Breast epithelium (tissue), 3 donors: ENCODE measurements at regions not wholly inside any gene's neighbourhood (a gene's known extent, or its start where the extent isn't known, plus 50 kb on each side); places are given as distances from the start of the nearest gene placed in this dataset.

Experiments used
- POLR2A ChIP-seq: fragments of 450-650 bp; IDR thresholded peaks from one replicate; pipeline ENCODE4 v1.6.1; 2016; ENCODE audit warnings: antibody characterized with exemption, mild to moderate bottlenecking, moderate library complexity
- POLR2AphosphoS5 ChIP-seq, 3 donors: sonication (generic); formaldehyde crosslinking; IDR thresholded peaks; one replicate each; pipeline ENCODE4 v1.6.1; 2017; ENCODE audit warnings: antibody characterized with exemption in 3 of 3
- TF ChIP-seq, protein P1 (sequence below), 3 donors: fragments of 450-650 bp; IDR thresholded peaks; one replicate each; pipeline ENCODE4 v1.5.1; 2016 to 2017; ENCODE audit warnings: antibody characterized with exemption in 3 of 3, mild to moderate bottlenecking in 3 of 3, moderate library complexity in 3 of 3

DNA sequence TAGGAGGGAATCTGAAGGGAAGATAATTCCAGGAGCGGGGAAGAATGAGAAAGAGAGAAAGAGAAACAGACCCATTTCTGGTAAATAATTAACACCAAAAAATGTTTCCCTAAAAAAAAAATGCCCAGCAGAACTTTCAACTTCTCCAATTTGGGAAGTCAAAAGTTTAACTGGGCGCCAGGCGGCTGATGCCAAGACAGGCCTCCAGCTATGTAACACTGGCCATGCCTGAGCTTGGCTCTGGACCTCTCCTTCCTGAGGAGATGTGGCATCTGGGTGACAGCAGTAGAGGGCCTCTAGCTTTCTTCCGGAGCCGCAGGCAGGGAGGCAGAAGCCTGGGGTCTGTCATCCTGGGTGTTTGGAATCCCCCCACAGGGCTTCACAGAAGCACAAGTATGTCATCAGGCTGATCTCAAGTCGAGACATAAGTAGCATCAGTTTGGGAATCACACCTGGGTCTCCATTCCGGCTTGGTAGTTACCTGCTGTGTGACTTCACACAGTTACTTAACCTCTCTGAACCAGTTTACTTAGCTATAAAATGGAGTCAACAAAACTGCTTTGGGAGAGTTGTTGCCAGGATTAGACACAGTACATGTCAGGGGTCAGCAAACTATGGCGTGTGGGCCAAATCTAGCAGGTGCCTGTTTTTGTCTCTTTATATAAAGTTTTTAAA is 50.5 kb upstream of the TCF7L2 start:
- TF ChIP-seq, protein P1, sequence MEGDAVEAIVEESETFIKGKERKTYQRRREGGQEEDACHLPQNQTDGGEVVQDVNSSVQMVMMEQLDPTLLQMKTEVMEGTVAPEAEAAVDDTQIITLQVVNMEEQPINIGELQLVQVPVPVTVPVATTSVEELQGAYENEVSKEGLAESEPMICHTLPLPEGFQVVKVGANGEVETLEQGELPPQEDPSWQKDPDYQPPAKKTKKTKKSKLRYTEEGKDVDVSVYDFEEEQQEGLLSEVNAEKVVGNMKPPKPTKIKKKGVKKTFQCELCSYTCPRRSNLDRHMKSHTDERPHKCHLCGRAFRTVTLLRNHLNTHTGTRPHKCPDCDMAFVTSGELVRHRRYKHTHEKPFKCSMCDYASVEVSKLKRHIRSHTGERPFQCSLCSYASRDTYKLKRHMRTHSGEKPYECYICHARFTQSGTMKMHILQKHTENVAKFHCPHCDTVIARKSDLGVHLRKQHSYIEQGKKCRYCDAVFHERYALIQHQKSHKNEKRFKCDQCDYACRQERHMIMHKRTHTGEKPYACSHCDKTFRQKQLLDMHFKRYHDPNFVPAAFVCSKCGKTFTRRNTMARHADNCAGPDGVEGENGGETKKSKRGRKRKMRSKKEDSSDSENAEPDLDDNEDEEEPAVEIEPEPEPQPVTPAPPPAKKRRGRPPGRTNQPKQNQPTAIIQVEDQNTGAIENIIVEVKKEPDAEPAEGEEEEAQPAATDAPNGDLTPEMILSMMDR (IDR thresholded peaks at IDR 0.05), result no peak
- TF ChIP-seq POLR2AphosphoS5 (IDR thresholded peaks at IDR 0.05), result no peak
- no peak for TF ChIP-seq POLR2A
